Panc1 (cell line): ENCODE measurements at regions not wholly inside any gene's neighbourhood (a gene's known extent, or its start where the extent isn't known, plus 50 kb on each side); places are given as distances from the start of the nearest gene placed in this dataset.
A peak's percentile ranks its signal among the peaks of the same experiment; 100 is the strongest.

Experiments used
- ATAC-seq: fragments of 200-7000 bp; cut with Tn5 transposase; 2 replicates; pipeline ENCODE4 v1.9.1; 2020; ENCODE audit warnings: mild to moderate bottlenecking, moderate library complexity
- BruUV-seq: library from RNA; stranded (reverse); fragments of 400-500 nt; replicated peaks from 2 replicates; lab custom pipeline; 2021; lab: Mats Ljungman, UMichigan
- CTCF ChIA-PET: fragments of 300-600 bp; sonication (Branson Sonifier 250); formaldehyde crosslinking; loops from one replicate; lab custom pipeline; 2022; ENCODE audit warnings: antibody characterized with exemption; lab: Charles Lee
- POLR2A ChIA-PET: fragments of 300-600 bp; sonication (Branson Sonifier 250); formaldehyde crosslinking; loops from one replicate; lab custom pipeline; 2022; ENCODE audit warnings: antibody characterized with exemption; lab: Charles Lee
- DNase-seq: peaks from one replicate; pipeline ENCODE4 v3.0.0-alpha.2; 2010; ENCODE audit warnings: low read depth, low spot score
- H3K27ac ChIP-seq: 2 replicates; pipeline ENCODE4 v1.5.1; 2011; ENCODE audit warnings: mild to moderate bottlenecking, low read length, inconsistent platforms
- H3K27me3 ChIP-seq: fragments of 200-500 bp; sonication (Bioruptor generic); 2 replicates; pipeline ENCODE4 v1.6.0; 2014; ENCODE audit warnings: low read length, inconsistent platforms; ENCODE audit not compliant: control insufficient read depth, insufficient read depth
- H3K36me3 ChIP-seq: fragments of 200-500 bp; sonication (Bioruptor generic); 2 replicates; pipeline ENCODE4 v1.5.1; 2014; ENCODE audit warnings: inconsistent platforms, mild to moderate bottlenecking, low read length, moderate library complexity; ENCODE audit not compliant: control insufficient read depth, insufficient read depth
- H3K4me1 ChIP-seq: 2 replicates; pipeline ENCODE4 v1.5.1; 2011; ENCODE audit warnings: inconsistent platforms, mild to moderate bottlenecking, low read length, moderate library complexity; ENCODE audit not compliant: control insufficient read depth, insufficient read depth
- H3K4me3 ChIP-seq, 2 experiments: 2 replicates each; pipeline ENCODE4 v1.5.1; 2011 to 2012; ENCODE audit warnings: low read depth in 2 of 2, low read length in 2 of 2, mild to moderate bottlenecking in 2 of 2, inconsistent platforms in 1 of 2, moderate library complexity in 1 of 2
- H3K9me3 ChIP-seq: fragments of 200-500 bp; sonication (Bioruptor generic); 2 replicates; pipeline ENCODE4 v1.5.1; 2014; ENCODE audit warnings: low read depth, mild to moderate bottlenecking, inconsistent platforms, low read length, moderate library complexity; ENCODE audit not compliant: control insufficient read depth, insufficient read depth
- POLR2AphosphoS5 ChIP-seq: IDR thresholded peaks from 2 replicates; pipeline ENCODE4 v1.6.1; 2012; ENCODE audit warnings: mild to moderate bottlenecking, low read depth, low read length, moderate library complexity
- SIN3A ChIP-seq: IDR thresholded peaks from 2 replicates; pipeline ENCODE4 v1.6.1; 2012; ENCODE audit warnings: low read depth, mild to moderate bottlenecking, low read length, moderate library complexity, borderline replicate concordance; ENCODE audit not compliant: insufficient read depth
- TCF7L2 ChIP-seq: IDR thresholded peaks from 2 replicates; pipeline ENCODE4 v1.6.1; 2011; ENCODE audit warnings: mild to moderate bottlenecking, low read depth, low read length, inconsistent platforms
- in situ Hi-C: cut with HindIII; loops from 2 replicates; pipeline ENCODE4 v1.10.0; 2016; ENCODE audit warnings: low sequenced_read_pairs, low pct_unique_long_range_greater_than_20kb
- intact Hi-C: fragments of 100-400 bp; cut with micrococcal nuclease; formaldehyde crosslinking; loops from one replicate; pipeline ENCODE4 v1.10.0; 2022; ENCODE audit not compliant: unreplicated experiment
- TF ChIP-seq, protein P1 (sequence below): fragments of 450-650 bp; IDR thresholded peaks from 2 replicates; pipeline ENCODE4 v1.5.1; 2017; ENCODE audit warnings: mild to moderate bottlenecking
- TF ChIP-seq, protein P2 (sequence below), 2 experiments: IDR thresholded peaks; 2 replicates each; pipeline ENCODE4 v1.6.1; 2011 to 2012; ENCODE audit warnings: low read depth in 2 of 2, control low read depth in 1 of 2, low read length in 1 of 2, mild to moderate bottlenecking in 1 of 2, moderate library complexity in 1 of 2; ENCODE audit not compliant: insufficient read depth in 1 of 2

DNA sequence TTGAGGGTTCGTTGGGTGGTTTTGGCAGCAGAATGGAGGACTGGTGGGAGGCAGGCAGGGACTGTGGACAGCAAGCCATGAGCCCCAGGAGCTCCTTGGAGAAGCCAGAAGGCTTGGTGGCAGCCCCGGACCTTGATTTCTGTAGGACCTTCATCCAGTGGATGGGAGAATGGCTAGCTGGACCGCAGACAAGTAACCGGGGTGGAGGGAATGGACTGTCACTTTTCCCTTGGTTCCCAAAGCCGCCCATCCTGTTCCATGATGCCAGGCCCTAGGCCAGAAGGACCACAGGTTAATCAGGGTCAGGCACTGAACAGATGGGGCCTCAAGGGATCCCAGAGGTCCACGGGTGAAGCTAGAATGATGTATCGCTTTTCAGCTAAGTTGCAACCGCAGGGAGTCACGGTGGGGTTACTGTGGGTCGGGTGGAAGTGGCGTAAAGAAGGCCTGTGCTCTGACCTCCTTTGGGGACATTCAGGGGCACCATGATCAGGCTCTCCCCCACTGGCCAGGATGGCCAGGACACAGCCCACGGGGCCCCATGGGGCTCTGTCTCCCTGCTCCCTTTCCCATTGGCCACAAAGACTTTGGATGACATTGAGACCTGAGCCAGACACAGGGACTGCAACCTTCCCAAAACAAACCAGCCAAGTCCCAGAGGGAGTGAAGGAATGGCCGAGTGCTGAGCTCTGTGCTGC lies 66.9 kb upstream of the MRTFB start:
- H3K4me1 ChIP-seq = peaks cover 20% of the 10 kb centered on the region
- DNase-seq (no peak), ATAC-seq (no peak)
- no peak overlapping the region for H3K4me3 ChIP-seq
- no peaks in the 10 kb centered on the region for H3K9me3 ChIP-seq
- in situ Hi-C loops = no loop called here
- ChIA-PET POLR2A (no interaction called here), CTCF (no interaction called here)
- peak overlapping the region; percentile 55; the same call in 1 of the 2 replicates for H3K27ac ChIP-seq
- TF ChIP-seq, protein P1, sequence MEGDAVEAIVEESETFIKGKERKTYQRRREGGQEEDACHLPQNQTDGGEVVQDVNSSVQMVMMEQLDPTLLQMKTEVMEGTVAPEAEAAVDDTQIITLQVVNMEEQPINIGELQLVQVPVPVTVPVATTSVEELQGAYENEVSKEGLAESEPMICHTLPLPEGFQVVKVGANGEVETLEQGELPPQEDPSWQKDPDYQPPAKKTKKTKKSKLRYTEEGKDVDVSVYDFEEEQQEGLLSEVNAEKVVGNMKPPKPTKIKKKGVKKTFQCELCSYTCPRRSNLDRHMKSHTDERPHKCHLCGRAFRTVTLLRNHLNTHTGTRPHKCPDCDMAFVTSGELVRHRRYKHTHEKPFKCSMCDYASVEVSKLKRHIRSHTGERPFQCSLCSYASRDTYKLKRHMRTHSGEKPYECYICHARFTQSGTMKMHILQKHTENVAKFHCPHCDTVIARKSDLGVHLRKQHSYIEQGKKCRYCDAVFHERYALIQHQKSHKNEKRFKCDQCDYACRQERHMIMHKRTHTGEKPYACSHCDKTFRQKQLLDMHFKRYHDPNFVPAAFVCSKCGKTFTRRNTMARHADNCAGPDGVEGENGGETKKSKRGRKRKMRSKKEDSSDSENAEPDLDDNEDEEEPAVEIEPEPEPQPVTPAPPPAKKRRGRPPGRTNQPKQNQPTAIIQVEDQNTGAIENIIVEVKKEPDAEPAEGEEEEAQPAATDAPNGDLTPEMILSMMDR = no peak
- TF ChIP-seq, protein P2, sequence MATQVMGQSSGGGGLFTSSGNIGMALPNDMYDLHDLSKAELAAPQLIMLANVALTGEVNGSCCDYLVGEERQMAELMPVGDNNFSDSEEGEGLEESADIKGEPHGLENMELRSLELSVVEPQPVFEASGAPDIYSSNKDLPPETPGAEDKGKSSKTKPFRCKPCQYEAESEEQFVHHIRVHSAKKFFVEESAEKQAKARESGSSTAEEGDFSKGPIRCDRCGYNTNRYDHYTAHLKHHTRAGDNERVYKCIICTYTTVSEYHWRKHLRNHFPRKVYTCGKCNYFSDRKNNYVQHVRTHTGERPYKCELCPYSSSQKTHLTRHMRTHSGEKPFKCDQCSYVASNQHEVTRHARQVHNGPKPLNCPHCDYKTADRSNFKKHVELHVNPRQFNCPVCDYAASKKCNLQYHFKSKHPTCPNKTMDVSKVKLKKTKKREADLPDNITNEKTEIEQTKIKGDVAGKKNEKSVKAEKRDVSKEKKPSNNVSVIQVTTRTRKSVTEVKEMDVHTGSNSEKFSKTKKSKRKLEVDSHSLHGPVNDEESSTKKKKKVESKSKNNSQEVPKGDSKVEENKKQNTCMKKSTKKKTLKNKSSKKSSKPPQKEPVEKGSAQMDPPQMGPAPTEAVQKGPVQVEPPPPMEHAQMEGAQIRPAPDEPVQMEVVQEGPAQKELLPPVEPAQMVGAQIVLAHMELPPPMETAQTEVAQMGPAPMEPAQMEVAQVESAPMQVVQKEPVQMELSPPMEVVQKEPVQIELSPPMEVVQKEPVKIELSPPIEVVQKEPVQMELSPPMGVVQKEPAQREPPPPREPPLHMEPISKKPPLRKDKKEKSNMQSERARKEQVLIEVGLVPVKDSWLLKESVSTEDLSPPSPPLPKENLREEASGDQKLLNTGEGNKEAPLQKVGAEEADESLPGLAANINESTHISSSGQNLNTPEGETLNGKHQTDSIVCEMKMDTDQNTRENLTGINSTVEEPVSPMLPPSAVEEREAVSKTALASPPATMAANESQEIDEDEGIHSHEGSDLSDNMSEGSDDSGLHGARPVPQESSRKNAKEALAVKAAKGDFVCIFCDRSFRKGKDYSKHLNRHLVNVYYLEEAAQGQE (IDR thresholded peaks at IDR 0.05; ENCODE audit: insufficient read depth in 1 of 2, low read depth in 2 of 2, low read length in 1 of 2) = no peak
- TF ChIP-seq POLR2AphosphoS5 = no peak
- TF ChIP-seq TCF7L2 = no peak
- no peak for TF ChIP-seq SIN3A
- no peaks in the 10 kb centered on the region for H3K27me3 ChIP-seq
- no peaks in the 10 kb centered on the region for H3K36me3 ChIP-seq
- BruUV-seq = no TSS peak
- intact Hi-C loops = no loop called here

DNA sequence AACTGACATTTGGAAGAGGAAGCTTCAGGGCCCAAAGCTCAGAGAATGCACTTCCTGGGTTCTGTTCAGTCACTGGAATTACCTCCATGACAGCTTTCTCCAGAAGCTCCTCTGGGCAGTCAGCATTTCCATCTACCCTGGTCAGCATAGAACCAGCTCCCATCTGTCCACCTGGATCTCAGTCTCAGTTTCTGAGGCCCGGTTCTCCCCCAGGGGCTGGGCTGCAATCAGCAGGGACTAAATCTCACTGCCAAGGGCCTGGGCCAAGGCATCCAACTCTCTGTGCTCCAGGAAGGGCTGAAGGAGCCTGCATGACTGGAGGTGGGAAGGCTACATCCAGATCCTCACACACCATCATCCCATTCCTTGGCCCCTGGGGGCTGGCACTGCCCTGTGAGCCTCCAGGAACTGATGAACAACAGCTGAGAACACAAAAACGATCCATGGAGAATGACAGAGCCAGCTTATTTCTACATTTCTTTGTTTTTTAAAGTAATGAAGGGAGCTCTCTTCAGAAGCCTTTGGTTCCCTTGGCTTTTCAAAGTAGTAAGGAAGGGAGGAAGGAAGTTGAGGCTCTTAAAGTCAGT lies 66.3 kb upstream of the MRTFB start:
- DNase-seq (no peak), ATAC-seq (peak; percentile 24; the same call in 1 of the 2 replicates)
- intact Hi-C loops (no loop called here), in situ Hi-C loops (no loop called here)
- ChIA-PET CTCF (no interaction called here), POLR2A (no interaction called here)
- Histone ChIP-seq H3K4me3 (no peak overlapping the region), H3K9me3 (no peaks in the 10 kb centered on the region), H3K27me3 (no peaks in the 10 kb centered on the region), H3K36me3 (no peaks in the 10 kb centered on the region), H3K4me1 (peaks cover 20% of the 10 kb centered on the region), H3K27ac (peak overlapping the region; percentile 41; the same call in 1 of the 2 replicates)
- no TSS peak for BruUV-seq
- TF ChIP-seq, protein P2 (IDR thresholded peaks at IDR 0.05; ENCODE audit: insufficient read depth in 1 of 2, low read depth in 2 of 2, low read length in 1 of 2) = no peak
- TF ChIP-seq TCF7L2 = no peak
- no peak for TF ChIP-seq SIN3A
- no peak for TF ChIP-seq POLR2AphosphoS5
- TF ChIP-seq, protein P1 = no peak
